ENCODE measurements at regions not wholly inside any gene's neighbourhood (a gene's known extent, or its start where the extent isn't known, plus 50 kb on each side); places are given as distances from the start of the nearest gene placed in this dataset.

- BruUV-seq (replicated peaks), result no TSS peak
- DNase-seq, result no peak
- Mint-ChIP-seq H3K27me3 (ENCODE audit: unreplicated experiment) (no peaks in the 10 kb centered on the region), H3K4me3 (ENCODE audit: low read depth, unreplicated experiment) (no peak overlapping the region), H3K4me1 (ENCODE audit: low read depth, unreplicated experiment) (no peaks in the 10 kb centered on the region), H3K9me3 (ENCODE audit: low read depth, unreplicated experiment) (peaks cover 3% of the 10 kb centered on the region), H3K27ac (ENCODE audit: unreplicated experiment) (no peak overlapping the region), H3K36me3 (ENCODE audit: insufficient read depth, unreplicated experiment) (no peaks in the 10 kb centered on the region)
- CTCF ChIA-PET, result no interaction called here
- intact Hi-C loops (cut with micrococcal nuclease; ENCODE audit: unreplicated experiment), result no loop called here
- TF ChIP-seq CTCF (IDR thresholded peaks at IDR 0.05; ENCODE audit: unreplicated experiment), result no peak
These were observed 68.8 kb upstream of the TJP1 start for GRCh38 chr15:29891096-29891457.

- Mint-ChIP-seq H3K4me1 (ENCODE audit: low read depth, unreplicated experiment) (no peaks in the 10 kb centered on the region), H3K27ac (ENCODE audit: unreplicated experiment) (no peak overlapping the region), H3K9me3 (ENCODE audit: low read depth, unreplicated experiment) (peaks cover 3% of the 10 kb centered on the region), H3K27me3 (ENCODE audit: unreplicated experiment) (no peaks in the 10 kb centered on the region), H3K36me3 (ENCODE audit: insufficient read depth, unreplicated experiment) (no peaks in the 10 kb centered on the region), H3K4me3 (ENCODE audit: low read depth, unreplicated experiment) (no peak overlapping the region)
- TF ChIP-seq CTCF (IDR thresholded peaks at IDR 0.05; ENCODE audit: unreplicated experiment), result no peak
- DNase-seq, result no peak
- CTCF ChIA-PET, result no interaction called here
- intact Hi-C loops (cut with micrococcal nuclease; ENCODE audit: unreplicated experiment), result no loop called here
- no TSS peak for BruUV-seq (replicated peaks)
These were observed 68.2 kb upstream of the TJP1 start for GRCh38 chr15:29890336-29891095.

- Mint-ChIP-seq H3K27ac (ENCODE audit: unreplicated experiment) (no peak overlapping the region), H3K36me3 (ENCODE audit: insufficient read depth, unreplicated experiment) (no peaks in the 10 kb centered on the region), H3K27me3 (ENCODE audit: unreplicated experiment) (no peaks in the 10 kb centered on the region), H3K4me1 (ENCODE audit: low read depth, unreplicated experiment) (no peaks in the 10 kb centered on the region), H3K9me3 (ENCODE audit: low read depth, unreplicated experiment) (no peaks in the 10 kb centered on the region), H3K4me3 (ENCODE audit: low read depth, unreplicated experiment) (no peak overlapping the region)
- DNase-seq, result no peak
- intact Hi-C loops (cut with micrococcal nuclease; ENCODE audit: unreplicated experiment), result no loop called here
- BruUV-seq (replicated peaks), result no TSS peak
- TF ChIP-seq CTCF (IDR thresholded peaks at IDR 0.05; ENCODE audit: unreplicated experiment), result no peak
- CTCF ChIA-PET, result no interaction called here
These were observed 67.5 kb upstream of the TJP1 start for GRCh38 chr15:29889542-29890329.

GRCh38 chr15:29888646-29889045, 66.4 kb upstream of the TJP1 start:
- intact Hi-C loops (cut with micrococcal nuclease; ENCODE audit: unreplicated experiment), result no loop called here
- H3K36me3 Mint-ChIP-seq (ENCODE audit: insufficient read depth, unreplicated experiment), result no peaks in the 10 kb centered on the region
- no peak overlapping the region for H3K4me3 Mint-ChIP-seq (ENCODE audit: low read depth, unreplicated experiment)
- CTCF ChIA-PET, result no interaction called here
- no TSS peak for BruUV-seq (replicated peaks)
- no peak overlapping the region for H3K27ac Mint-ChIP-seq (ENCODE audit: unreplicated experiment)
- no peaks in the 10 kb centered on the region for H3K9me3 Mint-ChIP-seq (ENCODE audit: low read depth, unreplicated experiment)
- H3K27me3 Mint-ChIP-seq (ENCODE audit: unreplicated experiment), result no peaks in the 10 kb centered on the region
- no peak for DNase-seq
- TF ChIP-seq CTCF (IDR thresholded peaks at IDR 0.05; ENCODE audit: unreplicated experiment), result no peak
- H3K4me1 Mint-ChIP-seq (ENCODE audit: low read depth, unreplicated experiment), result no peaks in the 10 kb centered on the region

Measured in Calu3 (cell line).